CD4-positive, alpha-beta memory T cell (primary cell): ENCODE measurements at regions not wholly inside any gene's neighbourhood (a gene's known extent, or its start where the extent isn't known, plus 50 kb on each side); places are given as distances from the start of the nearest gene placed in this dataset.

Experiments
- CTCF ChIA-PET: fragments of 350-600 bp; sonication (Branson Sonifier 250); formaldehyde crosslinking; loops from one replicate; lab custom pipeline; 2021; ENCODE audit warnings: inconsistent platforms; ENCODE audit not compliant: partially characterized antibody; lab: Charles Lee
- POLR2A ChIA-PET: fragments of 350-600 bp; sonication (Branson Sonifier 250); formaldehyde crosslinking; loops from one replicate; lab custom pipeline; 2021; ENCODE audit not compliant: partially characterized antibody; lab: Charles Lee
- DNase-seq, 5 donors: peaks; one replicate each; pipeline versions ENCODE4 v3.0.0 to v3.0.0-alpha.2; 2020 to 2022; ENCODE audit warnings: mixed read lengths in 1 of 5
- H3K27ac ChIP-seq: one replicate; pipeline ENCODE4 v1.7.0; 2013; ENCODE audit warnings: low read depth, low read length
- H3K27me3 ChIP-seq: 2 replicates; pipeline ENCODE4 v1.7.0; 2013; ENCODE audit warnings: mild to moderate bottlenecking, low read length, moderate library complexity; ENCODE audit not compliant: insufficient read depth
- H3K36me3 ChIP-seq: 2 replicates; pipeline ENCODE4 v1.7.0; 2013; ENCODE audit warnings: mild to moderate bottlenecking, low read length, moderate library complexity; ENCODE audit not compliant: insufficient read depth
- H3K4me1 ChIP-seq: 2 replicates; pipeline ENCODE4 v1.7.0; 2013; ENCODE audit warnings: mild to moderate bottlenecking, low read length, moderate library complexity; ENCODE audit not compliant: insufficient read depth
- H3K4me3 ChIP-seq, 2 donors: one replicate each; pipeline ENCODE4 v1.7.0; 2013; ENCODE audit warnings: low read length in 2 of 2, mild to moderate bottlenecking in 1 of 2
- H3K9me3 ChIP-seq, 2 donors: one replicate each; pipeline ENCODE4 v1.7.0; 2013; ENCODE audit warnings: low read length in 2 of 2, control low read depth in 1 of 2; ENCODE audit not compliant: control insufficient read depth in 1 of 2
- H3K27ac Mint-ChIP-seq, 7 donors: one replicate each; pipeline ENCODE4 v1.8.0; 2020 to 2021; ENCODE audit warnings: mixed read lengths in 7 of 7, mild to moderate bottlenecking in 6 of 7, inconsistent platforms in 3 of 7, moderate library complexity in 3 of 7
- H3K27me3 Mint-ChIP-seq, 2 donors: one replicate each; pipeline ENCODE4 v1.8.0; 2020 to 2021; ENCODE audit warnings: mixed read lengths in 2 of 2
- H3K36me3 Mint-ChIP-seq, 2 donors: one replicate each; pipeline ENCODE4 v1.8.0; 2020 to 2021; ENCODE audit warnings: mixed read lengths in 2 of 2, inconsistent platforms in 1 of 2, mild to moderate bottlenecking in 1 of 2
- H3K4me1 Mint-ChIP-seq, 4 donors: one replicate each; pipeline ENCODE4 v1.8.0; 2020 to 2021; ENCODE audit warnings: mixed read lengths in 4 of 4, mild to moderate bottlenecking in 1 of 4
- H3K4me3 Mint-ChIP-seq, 8 donors: one replicate each; pipeline ENCODE4 v1.8.0; 2020 to 2021; ENCODE audit warnings: mixed read lengths in 8 of 8, mild to moderate bottlenecking in 7 of 8, moderate library complexity in 6 of 8, inconsistent platforms in 3 of 8
- H3K9me3 Mint-ChIP-seq, 8 donors: one replicate each; pipeline ENCODE4 v1.8.0; 2020 to 2021; ENCODE audit warnings: mixed read lengths in 8 of 8, mild to moderate bottlenecking in 5 of 8, inconsistent platforms in 3 of 8, moderate library complexity in 1 of 8
- intact Hi-C: fragments of 100-400 bp; cut with micrococcal nuclease; formaldehyde crosslinking; loops from one replicate; pipeline ENCODE4 v1.15.1; 2023

- Histone ChIP-seq H3K9me3 (no peaks in the 10 kb centered on the region), H3K27me3 (no peaks in the 10 kb centered on the region), H3K36me3 (no peaks in the 10 kb centered on the region), H3K27ac (no peak overlapping the region), H3K4me3 (no peak overlapping the region), H3K4me1 (no peaks in the 10 kb centered on the region)
- no peak overlapping the region for H3K27ac Mint-ChIP-seq
- no peaks in the 10 kb centered on the region for H3K36me3 Mint-ChIP-seq
- no peak overlapping the region for H3K4me3 Mint-ChIP-seq
- H3K9me3 Mint-ChIP-seq = peaks cover 0 to 2% (median 0%) of the 10 kb centered on the region in 8 donors
- no peaks in the 10 kb centered on the region for H3K4me1 Mint-ChIP-seq
- no peak for DNase-seq
- peaks cover 5 to 11% of the 10 kb centered on the region in 2 donors for H3K27me3 Mint-ChIP-seq
- ChIA-PET CTCF (no interaction called here), POLR2A (no interaction called here)
- intact Hi-C loops = no loop called here
Observed at GRCh38 chr22:49031746-49032330, 795.8 kb downstream of the BRD1 start.

- no peaks in the 10 kb centered on the region for H3K9me3 ChIP-seq
- intact Hi-C loops = no loop called here
- H3K27ac Mint-ChIP-seq = no peak overlapping the region
- no peaks in the 10 kb centered on the region for H3K36me3 Mint-ChIP-seq
- no peak overlapping the region for H3K4me3 Mint-ChIP-seq
- no peaks in the 10 kb centered on the region for H3K4me1 Mint-ChIP-seq
- DNase-seq = no peak
- ChIA-PET CTCF (no interaction called here), POLR2A (no interaction called here)
- H3K36me3 ChIP-seq = no peaks in the 10 kb centered on the region
- no peaks in the 10 kb centered on the region for H3K4me1 ChIP-seq
- no peak overlapping the region for H3K4me3 ChIP-seq
- no peaks in the 10 kb centered on the region for H3K27me3 ChIP-seq
- H3K27ac ChIP-seq = no peak overlapping the region
- peaks cover 0 to 2% (median 0%) of the 10 kb centered on the region in 8 donors for H3K9me3 Mint-ChIP-seq
- peaks cover 5 to 6% of the 10 kb centered on the region in 2 donors for H3K27me3 Mint-ChIP-seq
Observed at GRCh38 chr22:49028111-49028510, 799.6 kb downstream of the BRD1 start.

GRCh38 chr22:49027368-49027670 lies 800.4 kb downstream of the BRD1 start:
- Mint-ChIP-seq H3K4me3 (no peak overlapping the region), H3K27me3 (peaks cover 3 to 6% of the 10 kb centered on the region in 2 donors), H3K4me1 (no peaks in the 10 kb centered on the region), H3K9me3 (peaks cover 0 to 5% (median 0%) of the 10 kb centered on the region in 8 donors), H3K36me3 (no peaks in the 10 kb centered on the region), H3K27ac (no peak overlapping the region)
- no peaks in the 10 kb centered on the region for H3K4me1 ChIP-seq
- CTCF ChIA-PET = no interaction called here
- no peak overlapping the region for H3K27ac ChIP-seq
- H3K27me3 ChIP-seq = no peaks in the 10 kb centered on the region
- DNase-seq = no peak
- POLR2A ChIA-PET = no interaction called here
- intact Hi-C loops = no loop called here
- H3K4me3 ChIP-seq = no peak overlapping the region
- no peaks in the 10 kb centered on the region for H3K9me3 ChIP-seq
- no peaks in the 10 kb centered on the region for H3K36me3 ChIP-seq

GRCh38 chr22:49026494-49027367 lies 800.9 kb downstream of the BRD1 start:
- intact Hi-C loops = no loop called here
- peaks cover 0 to 5% (median 0%) of the 10 kb centered on the region in 8 donors for H3K9me3 Mint-ChIP-seq
- DNase-seq = no peak
- peak overlapping the region in 1 of 7 donors; percentile 35 for H3K27ac Mint-ChIP-seq
- Histone ChIP-seq H3K4me1 (no peaks in the 10 kb centered on the region), H3K27ac (no peak overlapping the region), H3K27me3 (no peaks in the 10 kb centered on the region), H3K4me3 (no peak overlapping the region), H3K36me3 (no peaks in the 10 kb centered on the region), H3K9me3 (no peaks in the 10 kb centered on the region)
- peaks cover 1 to 3% of the 10 kb centered on the region in 2 donors for H3K27me3 Mint-ChIP-seq
- CTCF ChIA-PET = no interaction called here
- POLR2A ChIA-PET = no interaction called here
- no peaks in the 10 kb centered on the region for H3K36me3 Mint-ChIP-seq
- H3K4me1 Mint-ChIP-seq = no peaks in the 10 kb centered on the region
- no peak overlapping the region for H3K4me3 Mint-ChIP-seq

GRCh38 chr22:49025791-49026493 lies 801.7 kb downstream of the BRD1 start:
- Mint-ChIP-seq H3K36me3 (no peaks in the 10 kb centered on the region), H3K4me3 (no peak overlapping the region), H3K27me3 (peaks cover 1% of the 10 kb centered on the region in 2 donors), H3K9me3 (peaks cover 0 to 5% (median 0%) of the 10 kb centered on the region in 8 donors), H3K27ac (no peak overlapping the region), H3K4me1 (no peaks in the 10 kb centered on the region)
- Histone ChIP-seq H3K27ac (no peak overlapping the region), H3K4me1 (no peaks in the 10 kb centered on the region), H3K36me3 (no peaks in the 10 kb centered on the region), H3K9me3 (no peaks in the 10 kb centered on the region), H3K27me3 (no peaks in the 10 kb centered on the region), H3K4me3 (no peak overlapping the region)
- no peak for DNase-seq
- POLR2A ChIA-PET = no interaction called here
- intact Hi-C loops = no loop called here
- CTCF ChIA-PET = no interaction called here

- Mint-ChIP-seq H3K4me1 (no peaks in the 10 kb centered on the region), H3K9me3 (peaks cover 0 to 5% (median 0%) of the 10 kb centered on the region in 8 donors), H3K36me3 (no peaks in the 10 kb centered on the region), H3K27me3 (peaks cover 1% of the 10 kb centered on the region in 2 donors), H3K27ac (no peak overlapping the region), H3K4me3 (no peak overlapping the region)
- no peaks in the 10 kb centered on the region for H3K9me3 ChIP-seq
- no peak for DNase-seq
- H3K4me1 ChIP-seq = no peaks in the 10 kb centered on the region
- POLR2A ChIA-PET = no interaction called here
- CTCF ChIA-PET = no interaction called here
- no peaks in the 10 kb centered on the region for H3K36me3 ChIP-seq
- H3K27me3 ChIP-seq = no peaks in the 10 kb centered on the region
- H3K4me3 ChIP-seq = no peak overlapping the region
- no peak overlapping the region for H3K27ac ChIP-seq
- intact Hi-C loops = no loop called here
Observed at GRCh38 chr22:49024775-49025440, 802.8 kb downstream of the BRD1 start.
